Ishikawa (cell line): ENCODE measurements at regions not wholly inside any gene's neighbourhood (a gene's known extent, or its start where the extent isn't known, plus 50 kb on each side); places are given as distances from the start of the nearest gene placed in this dataset.

Experiments used
- CEBPB ChIP-seq: IDR thresholded peaks from 2 replicates; pipeline ENCODE4 v1.6.1; 2012
- CREB1 ChIP-seq: IDR thresholded peaks from 2 replicates; pipeline ENCODE4 v1.6.1; 2012; ENCODE audit warnings: low read depth
- EGR1 ChIP-seq: IDR thresholded peaks from 2 replicates; pipeline ENCODE4 v1.6.1; 2012
- EP300 ChIP-seq: IDR thresholded peaks from 2 replicates; pipeline ENCODE4 v1.6.1; 2012; ENCODE audit warnings: borderline replicate concordance
- FOXM1 ChIP-seq: IDR thresholded peaks from 2 replicates; pipeline ENCODE4 v1.6.1; 2012; ENCODE audit warnings: low read depth, borderline replicate concordance
- NFIC ChIP-seq: IDR thresholded peaks from 2 replicates; pipeline ENCODE4 v1.6.1; 2012
- RAD21 ChIP-seq: IDR thresholded peaks from 2 replicates; pipeline ENCODE4 v1.6.1; 2012; ENCODE audit warnings: low read depth
- TAF1 ChIP-seq: IDR thresholded peaks from 2 replicates; pipeline ENCODE4 v1.6.1; 2012; ENCODE audit warnings: low read depth, mild to moderate bottlenecking
- TCF12 ChIP-seq: IDR thresholded peaks from 2 replicates; pipeline ENCODE4 v1.6.1; 2012; ENCODE audit warnings: low read depth
- TEAD4 ChIP-seq: IDR thresholded peaks from 2 replicates; pipeline ENCODE4 v1.6.1; 2012
- YY1 ChIP-seq: IDR thresholded peaks from 2 replicates; pipeline ENCODE4 v1.6.1; 2012; ENCODE audit warnings: low read depth
- ZBTB7A ChIP-seq: IDR thresholded peaks from 2 replicates; pipeline ENCODE4 v1.6.1; 2012; ENCODE audit warnings: low read depth
- TF ChIP-seq, protein P1 (sequence below): IDR thresholded peaks from 2 replicates; pipeline ENCODE4 v1.6.1; 2012; ENCODE audit warnings: low read depth, mild to moderate bottlenecking
- TF ChIP-seq, protein P2 (sequence below): IDR thresholded peaks from 2 replicates; pipeline ENCODE4 v1.6.1; 2012
- TF ChIP-seq, protein P3 (sequence below): IDR thresholded peaks from 2 replicates; pipeline ENCODE4 v1.6.1; 2012

DNA sequence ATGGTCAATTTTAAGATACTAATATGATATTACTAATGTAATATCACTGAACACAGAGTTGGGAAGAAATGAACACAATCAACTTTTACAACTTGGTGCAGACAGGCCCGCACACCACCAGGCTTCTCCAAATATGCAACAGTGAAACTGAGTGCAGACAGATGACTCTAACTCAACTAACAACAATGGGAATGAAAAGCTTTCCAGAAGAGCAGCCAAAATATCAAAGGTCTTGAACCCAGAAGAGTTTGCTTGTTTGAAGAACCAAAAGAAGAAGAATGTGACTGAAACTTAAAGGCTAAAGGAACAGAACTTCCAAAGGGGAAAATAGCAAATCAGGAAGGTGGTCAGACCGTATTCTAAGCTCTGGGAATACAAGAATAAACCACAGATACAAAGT is 89.8 kb upstream of the COL11A1 start:
- no peak for TF ChIP-seq TAF1
- TF ChIP-seq CREB1: no peak
- no peak for TF ChIP-seq ZBTB7A

DNA sequence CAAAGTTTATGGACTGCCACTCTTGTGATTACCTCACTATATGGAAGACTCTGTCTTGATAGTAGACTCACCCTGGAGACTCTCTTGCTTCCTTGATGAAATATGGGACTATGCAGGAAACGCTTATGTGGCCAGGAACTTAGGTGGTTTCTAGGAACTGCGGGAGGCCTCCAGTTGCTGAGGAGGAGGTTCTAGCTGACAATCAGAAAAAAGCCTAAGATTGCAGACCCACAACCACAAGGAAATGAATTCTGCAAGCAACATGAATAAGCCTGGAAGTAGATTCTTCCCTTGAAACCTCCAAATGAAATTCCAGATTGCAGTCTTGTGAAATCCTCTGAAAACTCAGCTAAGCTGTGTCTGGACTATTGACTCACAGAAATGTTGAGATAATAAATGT is 88.9 kb upstream of the COL11A1 start:
- TF ChIP-seq CEBPB (no peak), EGR1 (no peak)

DNA sequence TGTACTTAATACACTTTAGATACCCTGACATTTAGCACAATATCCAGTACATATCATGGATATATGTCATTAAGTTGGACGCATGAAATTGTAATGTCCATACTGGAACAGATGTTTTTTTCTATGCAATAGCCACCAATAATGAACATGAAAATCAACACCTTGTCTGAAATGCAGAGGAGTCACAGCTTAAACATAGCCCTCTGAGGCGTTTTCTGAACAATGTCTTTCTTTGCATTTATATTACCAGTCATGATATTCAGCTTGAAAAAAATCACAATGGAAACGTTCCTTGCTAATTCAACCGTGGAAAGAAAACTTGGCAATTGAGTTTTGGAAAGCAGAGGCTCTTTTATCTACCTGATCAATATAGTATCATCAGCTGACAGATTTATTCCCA is 86.7 kb upstream of the COL11A1 start:
- TF ChIP-seq TAF1: no peak
- TF ChIP-seq RAD21: no peak
- TF ChIP-seq TCF12: no peak
- no peak for TF ChIP-seq EP300
- TF ChIP-seq, protein P1, sequence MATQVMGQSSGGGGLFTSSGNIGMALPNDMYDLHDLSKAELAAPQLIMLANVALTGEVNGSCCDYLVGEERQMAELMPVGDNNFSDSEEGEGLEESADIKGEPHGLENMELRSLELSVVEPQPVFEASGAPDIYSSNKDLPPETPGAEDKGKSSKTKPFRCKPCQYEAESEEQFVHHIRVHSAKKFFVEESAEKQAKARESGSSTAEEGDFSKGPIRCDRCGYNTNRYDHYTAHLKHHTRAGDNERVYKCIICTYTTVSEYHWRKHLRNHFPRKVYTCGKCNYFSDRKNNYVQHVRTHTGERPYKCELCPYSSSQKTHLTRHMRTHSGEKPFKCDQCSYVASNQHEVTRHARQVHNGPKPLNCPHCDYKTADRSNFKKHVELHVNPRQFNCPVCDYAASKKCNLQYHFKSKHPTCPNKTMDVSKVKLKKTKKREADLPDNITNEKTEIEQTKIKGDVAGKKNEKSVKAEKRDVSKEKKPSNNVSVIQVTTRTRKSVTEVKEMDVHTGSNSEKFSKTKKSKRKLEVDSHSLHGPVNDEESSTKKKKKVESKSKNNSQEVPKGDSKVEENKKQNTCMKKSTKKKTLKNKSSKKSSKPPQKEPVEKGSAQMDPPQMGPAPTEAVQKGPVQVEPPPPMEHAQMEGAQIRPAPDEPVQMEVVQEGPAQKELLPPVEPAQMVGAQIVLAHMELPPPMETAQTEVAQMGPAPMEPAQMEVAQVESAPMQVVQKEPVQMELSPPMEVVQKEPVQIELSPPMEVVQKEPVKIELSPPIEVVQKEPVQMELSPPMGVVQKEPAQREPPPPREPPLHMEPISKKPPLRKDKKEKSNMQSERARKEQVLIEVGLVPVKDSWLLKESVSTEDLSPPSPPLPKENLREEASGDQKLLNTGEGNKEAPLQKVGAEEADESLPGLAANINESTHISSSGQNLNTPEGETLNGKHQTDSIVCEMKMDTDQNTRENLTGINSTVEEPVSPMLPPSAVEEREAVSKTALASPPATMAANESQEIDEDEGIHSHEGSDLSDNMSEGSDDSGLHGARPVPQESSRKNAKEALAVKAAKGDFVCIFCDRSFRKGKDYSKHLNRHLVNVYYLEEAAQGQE: no peak
- TF ChIP-seq, protein P2, sequence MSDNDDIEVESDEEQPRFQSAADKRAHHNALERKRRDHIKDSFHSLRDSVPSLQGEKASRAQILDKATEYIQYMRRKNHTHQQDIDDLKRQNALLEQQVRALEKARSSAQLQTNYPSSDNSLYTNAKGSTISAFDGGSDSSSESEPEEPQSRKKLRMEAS: no peak
- TF ChIP-seq TEAD4: no peak
- no peak for TF ChIP-seq CREB1
- no peak for TF ChIP-seq YY1
- TF ChIP-seq, protein P3, sequence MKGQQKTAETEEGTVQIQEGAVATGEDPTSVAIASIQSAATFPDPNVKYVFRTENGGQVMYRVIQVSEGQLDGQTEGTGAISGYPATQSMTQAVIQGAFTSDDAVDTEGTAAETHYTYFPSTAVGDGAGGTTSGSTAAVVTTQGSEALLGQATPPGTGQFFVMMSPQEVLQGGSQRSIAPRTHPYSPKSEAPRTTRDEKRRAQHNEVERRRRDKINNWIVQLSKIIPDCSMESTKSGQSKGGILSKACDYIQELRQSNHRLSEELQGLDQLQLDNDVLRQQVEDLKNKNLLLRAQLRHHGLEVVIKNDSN: no peak
- TF ChIP-seq ZBTB7A: no peak
- no peak for TF ChIP-seq EGR1
- no peak for TF ChIP-seq NFIC
- TF ChIP-seq FOXM1: no peak
- no peak for TF ChIP-seq CEBPB

DNA sequence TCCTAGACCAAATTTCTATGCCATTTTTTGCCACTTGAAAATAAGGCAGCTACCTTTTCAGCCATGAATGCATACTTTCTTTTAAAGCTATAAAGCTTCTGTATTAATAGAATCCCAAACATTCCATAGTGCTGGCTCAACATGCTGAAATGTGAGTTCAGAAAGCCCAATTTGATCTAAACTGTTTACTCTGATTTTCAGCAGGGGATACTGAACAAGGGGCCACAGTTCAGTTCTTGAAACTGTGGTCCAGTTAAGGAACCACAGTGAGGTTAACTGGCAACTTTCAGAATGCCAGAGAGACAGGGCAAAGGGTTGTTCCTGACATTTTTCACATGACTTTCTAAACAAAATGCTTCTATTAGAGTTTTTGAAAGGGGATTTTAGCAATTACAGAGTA is 85.7 kb upstream of the COL11A1 start:
- TF ChIP-seq ZBTB7A (no peak), FOXM1 (no peak), CEBPB (no peak), TCF12 (no peak), YY1 (no peak), TEAD4 (no peak)

DNA sequence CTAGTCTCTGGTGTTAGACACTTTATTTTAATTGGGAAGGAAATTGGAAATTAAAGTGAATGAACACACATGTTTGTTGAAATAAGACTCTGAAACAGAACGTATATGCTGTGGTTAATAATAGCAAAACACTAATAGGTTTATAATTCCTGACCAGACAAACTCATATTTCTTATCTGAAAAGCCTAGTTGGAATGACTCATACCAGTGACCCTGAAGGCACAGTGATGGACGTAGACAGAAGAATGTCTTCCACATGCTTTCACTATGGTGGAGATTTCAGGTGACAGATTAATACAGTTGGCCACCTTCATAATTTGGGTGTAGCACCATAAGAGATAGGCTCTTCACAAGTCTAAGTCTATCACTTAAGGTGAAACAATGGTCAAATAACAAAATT is 83.0 kb upstream of the COL11A1 start:
- no peak for TF ChIP-seq EP300
- TF ChIP-seq, protein P2: no peak
- TF ChIP-seq RAD21: no peak
- TF ChIP-seq, protein P3: no peak
- TF ChIP-seq YY1: no peak
- no peak for TF ChIP-seq TEAD4
- TF ChIP-seq CREB1: no peak

DNA sequence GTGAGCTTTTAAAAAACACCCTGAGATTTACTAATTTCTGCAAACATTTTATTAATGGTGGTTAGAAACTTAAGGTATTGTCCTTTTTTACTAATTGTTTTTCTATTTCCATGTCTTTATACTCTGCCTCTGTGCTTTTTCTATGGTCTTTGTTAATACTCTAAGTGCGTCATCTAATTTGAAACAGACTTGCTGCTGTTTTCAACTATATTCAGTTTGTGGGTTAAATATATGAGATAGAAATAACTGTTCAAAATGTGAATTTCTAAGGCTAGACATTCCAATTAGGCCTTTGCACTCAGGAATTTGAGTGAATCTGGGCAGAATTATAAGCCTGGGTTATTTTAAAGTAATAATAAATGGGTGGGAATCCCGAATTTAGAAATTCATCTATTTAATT is 82.4 kb upstream of the COL11A1 start:
- no peak for TF ChIP-seq TCF12
- TF ChIP-seq CEBPB: no peak
- TF ChIP-seq TAF1: no peak
- TF ChIP-seq YY1: no peak
- no peak for TF ChIP-seq EGR1
- no peak for TF ChIP-seq NFIC
- no peak for TF ChIP-seq FOXM1
- TF ChIP-seq ZBTB7A: no peak
- TF ChIP-seq TEAD4: no peak
- TF ChIP-seq, protein P3: no peak
- TF ChIP-seq CREB1: no peak
- TF ChIP-seq, protein P2: no peak
- no peak for TF ChIP-seq EP300
- TF ChIP-seq, protein P1: no peak
- TF ChIP-seq RAD21: no peak
